CD4-positive, alpha-beta T cell treated with Interferon alpha-2 for 1 hour (primary cell): ENCODE measurements at regions not wholly inside any gene's neighbourhood (a gene's known extent, or its start where the extent isn't known, plus 50 kb on each side); places are given as distances from the start of the nearest gene placed in this dataset.

Experiments
- DNase-seq, 2 donors: peaks; one replicate each; pipeline ENCODE4 v3.0.0-alpha.2; 2020 to 2022

GRCh38 chr2:39540414-39540813 lies 103.3 kb upstream of the MAP4K3 start:
- no peak for DNase-seq

DNA sequence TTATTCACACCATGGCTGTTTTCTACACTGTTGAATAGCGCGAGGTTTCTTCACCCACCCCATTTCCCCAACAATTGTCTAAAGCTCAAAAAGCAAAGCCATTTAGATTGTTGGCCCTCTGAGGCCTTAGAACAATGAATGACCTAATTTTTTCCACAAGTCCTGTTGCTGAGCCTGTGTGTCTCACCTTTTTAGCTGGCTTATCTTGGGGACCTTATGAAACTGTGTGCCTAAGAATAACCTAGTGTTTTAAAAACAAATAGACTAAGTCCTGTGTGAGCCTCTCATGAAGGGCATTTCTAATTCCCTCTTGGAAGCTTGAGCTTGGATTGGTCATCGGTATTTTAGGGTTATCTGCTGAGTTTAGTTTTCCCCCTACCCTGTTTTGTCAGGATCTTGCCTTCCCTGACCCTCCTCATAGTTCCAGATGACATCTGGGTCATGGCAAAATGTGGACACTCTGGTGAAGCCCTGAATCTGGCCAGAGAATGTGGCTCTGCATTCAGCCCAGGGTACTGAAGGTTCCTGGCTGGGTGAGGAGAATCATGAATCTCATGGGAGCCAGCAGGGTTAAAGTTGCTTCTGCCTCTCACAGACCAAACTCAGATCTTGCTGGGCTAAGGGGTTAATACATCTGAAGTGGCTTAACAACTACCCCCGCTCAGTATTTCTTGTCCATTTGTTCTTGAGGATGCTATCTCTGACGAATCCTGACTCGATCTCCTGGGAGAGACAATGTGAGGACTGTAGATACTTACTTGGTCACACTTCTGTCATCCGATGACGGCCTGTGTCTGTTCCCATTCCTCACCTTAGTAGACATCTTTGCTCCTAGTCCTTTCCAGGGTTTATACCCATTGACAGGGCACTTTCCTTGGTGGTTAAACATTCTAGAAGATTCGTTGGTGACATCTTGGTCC lies 104.2 kb upstream of the MAP4K3 start:
- no peak for DNase-seq

DNA sequence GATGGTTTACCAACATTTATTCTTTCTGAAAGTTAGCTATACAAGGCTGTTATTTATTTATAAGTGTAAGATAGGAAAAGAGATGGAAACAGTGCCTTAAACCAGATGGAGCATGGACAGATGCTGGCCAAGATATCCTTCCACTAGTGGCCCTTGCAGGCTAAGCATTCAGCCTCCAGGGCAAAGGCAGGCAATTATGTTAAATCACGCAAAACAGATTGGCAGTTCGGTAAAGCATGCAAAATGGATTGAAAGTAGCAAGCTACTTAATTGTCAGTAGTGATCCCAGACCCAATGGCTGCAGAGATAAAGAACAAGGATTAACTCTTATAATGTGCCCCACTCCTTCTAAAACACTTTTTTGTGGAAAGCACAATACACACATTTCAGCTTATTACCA lies 105.4 kb upstream of the MAP4K3 start:
- DNase-seq, result no peak

- DNase-seq, result no peak
Measured at GRCh38 chr2:39545957-39546356, 108.9 kb upstream of the MAP4K3 start.

DNA sequence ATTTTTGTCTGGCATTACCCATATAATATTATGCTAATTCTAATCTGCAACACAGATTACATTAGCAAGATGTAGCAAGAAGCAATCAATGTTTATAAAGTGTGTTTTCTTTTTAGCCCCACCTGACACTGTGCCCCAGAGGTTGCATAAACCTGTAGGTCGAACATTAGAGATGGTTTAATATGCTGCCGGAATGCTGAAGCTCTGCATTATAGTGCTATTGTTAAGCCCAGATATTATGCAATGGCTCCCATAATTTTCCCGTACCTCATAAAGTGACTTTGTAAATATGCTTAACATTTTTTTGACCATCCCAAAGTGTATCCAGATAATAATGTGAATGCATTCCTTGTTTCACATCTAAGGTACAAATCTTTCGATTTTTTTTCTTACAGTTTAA lies 109.3 kb upstream of the MAP4K3 start:
- no peak for DNase-seq

- DNase-seq, result no peak
Measured at GRCh38 chr2:39546937-39547336, 109.9 kb upstream of the MAP4K3 start.

GRCh38 chr2:39547811-39548719 lies 111.0 kb upstream of the MAP4K3 start:
- no peak for DNase-seq

DNA sequence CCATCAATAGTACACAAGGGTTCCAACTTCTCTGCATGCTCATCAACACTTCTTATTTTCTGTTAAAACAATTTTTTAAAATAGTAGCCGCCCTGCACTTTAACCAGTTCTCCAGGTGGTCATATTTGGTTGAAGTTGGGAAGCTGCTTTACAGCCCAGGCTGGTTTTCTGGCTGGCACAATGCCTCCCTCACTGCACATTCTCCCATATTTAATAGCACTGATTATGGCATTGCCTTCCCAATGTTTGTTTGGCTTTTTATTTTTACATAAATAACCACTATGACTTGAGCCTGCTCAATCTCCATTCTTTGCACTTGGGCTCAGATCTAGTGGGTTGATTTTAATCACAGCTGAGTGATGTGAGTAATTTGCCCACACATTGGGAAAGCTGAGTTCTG lies 111.9 kb upstream of the MAP4K3 start:
- DNase-seq, result no peak

GRCh38 chr2:39549718-39550464 lies 112.8 kb upstream of the MAP4K3 start:
- no peak for DNase-seq

- DNase-seq, result no peak
Measured at GRCh38 chr2:39550701-39551285, 113.7 kb upstream of the MAP4K3 start.

DNA sequence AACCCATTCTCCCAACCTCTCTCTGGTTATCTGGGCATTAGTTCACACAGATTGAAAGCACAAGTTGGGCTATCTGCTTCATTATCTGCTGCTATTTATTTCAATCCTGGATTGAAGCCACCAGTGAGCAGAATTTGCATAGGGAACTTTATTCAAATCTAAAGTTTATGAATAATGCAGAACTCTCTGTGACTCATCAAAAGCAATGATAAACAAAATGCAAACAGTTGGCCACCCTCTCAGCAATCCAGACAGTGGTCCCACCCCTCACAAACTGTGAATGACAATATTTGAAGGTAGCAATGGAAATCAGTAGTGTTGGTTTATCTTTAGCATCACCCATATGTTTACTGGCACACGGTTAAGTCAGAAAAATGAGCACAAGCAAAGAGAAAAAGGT lies 106.8 kb upstream of the TMEM178A start:
- DNase-seq, result no peak

DNA sequence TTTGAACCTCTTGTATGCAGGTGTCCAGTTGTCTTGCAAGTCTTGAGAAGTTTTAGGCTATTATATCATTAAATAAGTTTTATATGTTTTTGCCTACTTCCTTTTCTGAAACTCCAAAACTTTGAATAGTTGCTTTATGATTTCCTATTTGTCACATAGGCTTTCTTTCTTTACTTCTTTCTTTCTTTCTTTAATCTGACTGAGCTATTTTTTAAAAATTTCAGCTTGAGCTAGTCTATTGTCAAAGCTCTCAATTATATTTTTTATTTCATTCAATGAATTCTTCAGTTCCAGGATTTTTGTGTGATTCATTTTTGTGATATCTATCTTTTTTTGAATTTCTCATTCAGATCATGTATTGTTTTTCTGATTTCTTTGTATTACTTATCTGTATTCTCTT lies 102.1 kb upstream of the TMEM178A start:
- no peak for DNase-seq

DNA sequence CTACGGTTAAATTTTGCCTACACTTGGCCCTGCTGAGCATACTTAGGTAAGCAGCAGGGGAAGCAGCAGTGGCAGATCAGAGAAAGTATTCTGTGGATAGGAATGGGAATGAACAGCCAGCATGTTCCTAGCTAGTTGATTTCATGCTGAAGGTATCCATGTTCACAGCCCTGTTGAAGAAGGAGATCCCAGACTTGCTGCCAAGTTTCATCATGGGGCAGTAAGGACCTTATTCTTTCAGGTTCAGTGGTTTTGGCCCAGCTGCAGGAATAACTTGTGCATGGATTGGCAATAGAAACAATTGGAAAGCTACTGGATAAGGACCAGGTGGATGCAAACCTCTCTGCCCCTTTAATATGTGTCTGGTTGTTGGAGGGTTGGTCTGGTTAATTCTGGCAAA lies 98.2 kb upstream of the TMEM178A start:
- DNase-seq, result no peak

GRCh38 chr2:39568116-39568515 lies 97.6 kb upstream of the TMEM178A start:
- no peak for DNase-seq

GRCh38 chr2:39568561-39569006 lies 97.1 kb upstream of the TMEM178A start:
- DNase-seq, result no peak

DNA sequence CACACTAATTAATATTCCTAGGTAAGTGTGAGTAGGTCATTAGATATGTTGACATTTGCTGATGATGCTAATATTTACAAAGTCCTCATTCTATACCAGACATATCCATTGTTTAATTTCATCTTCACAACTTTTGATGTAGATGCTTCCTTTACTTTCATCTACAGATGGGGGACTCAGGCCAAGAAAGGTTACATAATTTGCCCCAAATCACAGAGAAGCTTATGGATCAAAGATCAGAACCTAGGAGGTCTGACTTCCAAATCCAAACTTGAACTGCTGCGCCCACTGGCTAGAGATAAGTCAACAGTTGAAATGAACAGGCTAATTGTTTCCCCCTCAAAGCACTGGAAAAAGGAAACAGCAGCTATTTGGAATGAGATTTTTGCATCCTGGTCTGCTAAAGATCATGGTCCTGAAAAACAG lies 95.6 kb upstream of the TMEM178A start:
- DNase-seq, result no peak

GRCh38 chr2:39570614-39571013 lies 95.1 kb upstream of the TMEM178A start:
- no peak for DNase-seq

DNA sequence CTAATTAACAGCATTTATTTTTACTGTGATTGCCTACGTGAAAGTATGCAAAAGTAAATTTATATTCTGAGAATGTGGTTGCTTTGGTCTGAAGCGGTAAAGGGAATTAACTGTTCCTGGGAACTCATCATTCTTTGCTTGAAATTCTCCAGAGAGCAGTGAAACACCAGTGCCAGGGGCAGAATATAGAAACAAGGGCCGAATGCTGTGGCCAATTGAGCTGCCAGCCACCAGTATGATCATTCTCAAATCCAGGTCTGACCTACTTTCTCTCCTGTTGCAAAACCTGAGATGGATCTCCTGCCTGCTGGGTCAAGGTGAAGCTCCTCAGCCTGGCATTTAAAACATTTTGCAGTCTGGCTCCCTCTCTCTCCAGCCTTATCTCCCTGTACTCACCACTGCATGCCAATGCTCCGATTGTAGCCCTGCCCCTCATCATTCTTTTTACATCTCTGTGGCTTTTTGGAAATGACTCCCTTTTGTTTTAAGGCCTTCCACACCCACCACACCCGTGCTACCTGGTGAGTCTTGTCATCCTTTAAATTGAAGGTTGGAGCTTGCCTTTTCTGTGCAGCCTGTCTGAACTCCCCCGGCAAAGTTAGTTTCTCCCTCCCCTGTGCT lies 94.5 kb upstream of the TMEM178A start:
- no peak for DNase-seq

DNA sequence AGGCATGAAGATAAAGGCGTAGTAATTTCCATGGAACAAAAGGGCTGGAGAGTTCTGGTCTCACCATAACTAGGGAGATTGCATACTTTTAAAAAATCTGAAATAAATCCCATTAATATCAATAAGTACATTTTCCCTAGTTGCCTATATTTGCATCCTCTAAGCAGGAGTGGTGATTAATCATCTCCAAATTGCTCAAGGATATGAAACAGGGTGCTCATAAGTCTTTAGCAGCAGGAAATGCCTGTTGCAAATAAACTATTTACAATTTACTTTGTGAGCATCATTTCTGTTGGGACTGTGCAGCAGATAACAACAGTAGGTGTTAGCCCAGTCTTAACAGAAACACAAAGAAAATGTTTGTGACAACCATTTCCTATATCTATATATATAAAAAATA lies 92.4 kb upstream of the TMEM178A start:
- DNase-seq, result no peak

- DNase-seq, result no peak
Measured at GRCh38 chr2:39581866-39582265, 83.9 kb upstream of the TMEM178A start.

DNA sequence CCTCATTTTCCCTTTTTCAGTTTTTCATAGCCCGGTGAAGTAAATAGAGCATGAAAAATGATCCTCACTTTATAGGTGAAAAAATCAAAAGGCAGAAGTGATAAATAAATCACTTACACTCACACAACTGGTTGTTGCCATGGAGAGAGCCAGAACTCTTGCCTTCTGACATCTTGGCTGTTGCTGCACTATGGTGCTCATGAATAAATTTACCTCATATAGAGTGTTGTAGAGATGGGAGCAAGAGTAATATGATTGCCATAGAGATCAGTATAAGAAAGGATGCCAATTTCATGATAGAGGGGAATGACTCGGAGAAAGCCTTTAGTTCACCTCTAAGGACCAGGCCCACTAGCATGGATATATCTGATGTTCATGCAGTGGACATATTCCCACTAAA lies 82.5 kb upstream of the TMEM178A start:
- DNase-seq, result no peak

GRCh38 chr2:39583781-39584180 lies 81.9 kb upstream of the TMEM178A start:
- no peak for DNase-seq
